ENCODE measurements at regions not wholly inside any gene's neighbourhood (a gene's known extent, or its start where the extent isn't known, plus 50 kb on each side); places are given as distances from the start of the nearest gene placed in this dataset.
"Not testable (repeated sequence)": the region's sequence is repeated elsewhere in the genome, so short reads cannot be mapped to it uniquely, and the experiment has no call there.

DNA sequence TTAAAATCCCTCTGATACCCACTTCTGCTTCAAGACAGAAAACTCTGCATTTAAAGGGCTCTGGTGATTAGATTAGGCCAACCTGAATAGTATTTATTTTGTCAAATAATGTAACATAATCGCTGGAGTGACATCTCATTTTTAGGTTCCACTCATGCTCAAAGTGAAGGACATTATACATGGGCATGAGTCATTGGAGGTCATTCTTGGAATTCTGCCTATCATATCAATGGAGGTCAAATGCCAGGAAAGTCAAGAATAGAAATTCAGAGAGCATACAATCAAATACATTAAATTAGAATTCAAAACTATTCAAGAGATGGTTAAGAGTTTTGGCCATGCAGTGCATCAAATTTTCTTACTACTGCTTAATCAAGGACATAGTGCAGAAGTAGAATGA lies 50.8 kb upstream of the PRSS1 start:
- no peak for DNase-seq

DNA sequence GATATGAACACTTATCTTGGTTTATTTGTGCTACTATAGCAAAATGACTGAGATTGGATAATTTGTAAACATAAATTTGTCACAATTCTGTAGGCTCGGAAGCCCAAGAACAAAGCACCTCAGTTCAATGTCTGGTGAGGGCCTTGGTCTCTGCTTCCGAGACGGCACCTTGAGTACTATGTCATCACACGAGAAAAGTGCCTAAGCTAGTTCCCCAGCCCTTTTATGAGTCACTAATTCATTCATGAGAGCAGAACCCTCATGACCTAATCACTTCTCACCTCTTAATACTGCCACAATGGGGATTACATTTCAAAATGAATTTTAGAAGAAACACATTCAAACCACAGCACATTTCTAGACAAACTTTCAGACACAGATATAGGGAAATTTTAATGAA lies 52.0 kb upstream of the PRSS1 start:
- no peak for DNase-seq

DNA sequence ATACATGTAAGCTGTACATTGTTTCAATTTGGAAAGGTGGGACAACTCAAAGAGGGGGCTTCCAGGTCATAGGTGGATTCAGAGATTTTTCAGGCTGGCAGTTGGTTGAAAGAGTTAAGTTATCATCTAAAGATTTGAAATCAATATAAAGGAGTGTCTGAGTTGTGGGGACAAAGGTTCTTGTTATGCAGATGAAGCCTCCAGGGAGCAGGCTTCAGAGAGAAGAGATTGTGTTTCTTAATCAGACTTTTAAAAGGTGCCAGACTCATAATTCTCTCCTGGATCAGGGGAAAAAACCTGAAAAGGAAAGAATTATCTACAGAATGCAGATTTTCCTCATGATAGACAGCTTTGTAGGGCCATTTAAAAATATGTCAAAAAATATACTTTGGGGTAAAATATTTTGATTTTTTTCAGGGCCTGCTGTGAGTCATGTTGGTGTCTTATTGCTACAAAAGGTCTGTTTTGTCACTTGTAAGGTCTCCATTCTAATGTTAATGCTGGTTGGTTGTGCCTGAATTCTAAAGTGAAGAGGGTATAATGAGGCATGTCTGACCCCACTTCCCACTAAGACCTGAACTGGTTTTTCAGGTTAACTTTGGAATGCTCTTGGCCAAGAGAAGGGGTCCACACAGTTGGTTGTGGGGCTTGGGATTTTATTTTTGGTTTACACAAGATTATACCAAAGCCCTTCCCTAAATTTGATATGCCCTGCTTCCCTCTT lies 52.7 kb upstream of the PRSS1 start:
- no peak for DNase-seq

DNA sequence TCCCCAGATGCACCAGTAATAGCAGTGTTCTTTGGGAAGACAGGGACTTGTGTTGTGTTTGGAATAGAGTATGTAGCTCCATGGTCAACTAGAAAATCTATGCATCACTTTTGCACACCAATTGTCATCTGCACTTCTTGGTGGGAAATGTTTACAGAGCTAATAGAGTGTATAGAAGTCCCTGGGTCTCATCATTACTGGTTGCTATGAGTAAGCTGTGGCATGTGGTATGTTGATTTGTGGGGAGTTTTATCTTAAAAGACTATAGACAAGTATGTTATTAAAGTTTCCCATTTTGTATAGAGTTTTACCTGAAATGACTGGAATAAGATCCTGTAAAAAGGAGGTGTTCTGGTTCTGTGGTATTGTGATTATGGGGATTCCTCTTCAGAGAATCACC lies 55.4 kb upstream of the PRSS1 start:
- no peak for DNase-seq

DNA sequence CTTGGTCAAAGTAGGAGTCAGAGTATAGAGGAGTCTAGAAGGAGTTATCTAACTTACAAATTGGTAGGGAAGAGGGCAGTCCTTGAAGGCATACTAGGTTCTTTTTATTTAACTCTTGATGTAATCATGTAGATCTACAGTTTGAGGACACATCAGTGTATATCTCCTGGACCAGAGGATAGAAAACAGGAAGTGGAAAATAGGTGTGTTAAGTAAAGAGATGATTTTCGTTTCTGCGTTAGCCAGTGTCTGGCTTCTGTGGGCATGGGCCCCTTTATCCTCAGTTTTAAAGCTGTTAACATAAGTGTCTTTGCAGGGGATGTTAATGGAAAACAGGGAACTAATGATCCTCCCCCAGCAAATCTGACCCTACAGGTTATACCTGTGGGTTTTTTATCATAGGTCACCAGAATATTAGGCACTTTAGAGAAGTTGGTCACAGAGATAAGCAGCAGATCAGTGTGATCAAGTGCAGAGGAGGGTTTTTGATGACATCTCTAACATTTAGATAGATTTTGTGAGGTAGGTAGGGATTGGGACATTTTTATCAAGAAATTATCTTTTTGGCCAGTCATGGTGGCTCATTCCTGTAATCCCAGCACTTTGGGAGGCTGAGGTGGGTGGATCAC lies 58.6 kb upstream of the PRSS1 start:
- DNase-seq, result no peak

DNA sequence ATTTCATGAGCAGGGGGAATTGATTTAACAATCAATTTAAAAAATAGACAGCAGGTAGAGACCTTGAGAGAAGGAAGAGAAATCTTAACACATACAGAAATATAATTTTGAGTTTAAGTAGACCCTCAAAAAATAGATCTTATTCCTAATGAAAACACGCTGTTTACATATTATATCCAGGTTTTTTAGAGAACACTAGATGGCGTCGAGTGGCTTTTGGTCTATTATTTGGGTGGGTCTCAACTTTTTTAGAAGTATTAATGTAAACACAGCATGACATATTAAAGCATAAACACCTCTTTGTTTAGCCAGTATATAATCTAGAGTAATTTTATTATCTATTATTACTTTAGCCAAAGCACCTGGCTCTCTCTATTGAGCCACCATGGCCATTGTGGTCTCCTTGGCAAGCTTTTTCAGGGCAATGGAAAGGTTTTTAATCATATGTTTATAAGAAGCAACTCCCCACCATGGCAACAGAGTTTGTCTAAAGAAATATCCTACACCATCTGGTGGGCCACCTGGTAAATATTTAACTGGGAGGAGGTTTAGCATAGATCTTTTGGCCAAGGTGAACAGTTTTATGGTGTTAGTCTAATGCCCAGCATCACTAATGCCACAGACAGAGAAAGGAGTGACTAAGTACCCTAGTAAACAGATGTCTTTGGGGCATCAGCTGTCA lies 59.7 kb upstream of the PRSS1 start:
- DNase-seq, result no peak

DNA sequence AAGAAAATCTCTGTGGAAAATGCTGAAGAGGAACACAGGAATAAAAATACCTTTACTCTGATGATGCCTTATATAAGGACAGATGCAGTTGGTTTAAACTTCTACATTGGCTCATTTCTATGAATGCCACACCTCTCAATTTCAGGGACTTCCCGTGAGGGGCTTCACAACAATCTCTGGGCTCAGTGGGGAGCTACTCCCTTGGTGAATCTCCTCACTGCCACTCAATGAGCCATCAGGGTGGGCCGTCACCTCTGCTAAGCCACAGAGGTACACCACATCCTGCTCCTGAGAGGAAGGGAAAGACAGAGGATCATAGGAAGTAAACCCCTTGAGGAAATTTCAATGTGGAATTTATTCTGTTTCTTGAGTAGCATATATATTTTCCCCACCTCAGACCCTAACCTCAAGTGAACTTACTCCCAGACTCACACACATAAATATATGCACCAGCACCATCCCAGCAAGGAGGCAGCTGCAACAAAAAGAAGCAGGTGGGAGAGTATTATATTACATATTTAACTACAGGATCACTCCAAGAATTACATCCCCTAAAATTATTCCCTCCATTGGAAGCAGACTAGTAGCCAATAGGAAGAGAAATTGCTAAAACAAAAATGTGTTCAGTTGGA lies 63.3 kb upstream of the PRSS1 start:
- DNase-seq, result no peak

DNA sequence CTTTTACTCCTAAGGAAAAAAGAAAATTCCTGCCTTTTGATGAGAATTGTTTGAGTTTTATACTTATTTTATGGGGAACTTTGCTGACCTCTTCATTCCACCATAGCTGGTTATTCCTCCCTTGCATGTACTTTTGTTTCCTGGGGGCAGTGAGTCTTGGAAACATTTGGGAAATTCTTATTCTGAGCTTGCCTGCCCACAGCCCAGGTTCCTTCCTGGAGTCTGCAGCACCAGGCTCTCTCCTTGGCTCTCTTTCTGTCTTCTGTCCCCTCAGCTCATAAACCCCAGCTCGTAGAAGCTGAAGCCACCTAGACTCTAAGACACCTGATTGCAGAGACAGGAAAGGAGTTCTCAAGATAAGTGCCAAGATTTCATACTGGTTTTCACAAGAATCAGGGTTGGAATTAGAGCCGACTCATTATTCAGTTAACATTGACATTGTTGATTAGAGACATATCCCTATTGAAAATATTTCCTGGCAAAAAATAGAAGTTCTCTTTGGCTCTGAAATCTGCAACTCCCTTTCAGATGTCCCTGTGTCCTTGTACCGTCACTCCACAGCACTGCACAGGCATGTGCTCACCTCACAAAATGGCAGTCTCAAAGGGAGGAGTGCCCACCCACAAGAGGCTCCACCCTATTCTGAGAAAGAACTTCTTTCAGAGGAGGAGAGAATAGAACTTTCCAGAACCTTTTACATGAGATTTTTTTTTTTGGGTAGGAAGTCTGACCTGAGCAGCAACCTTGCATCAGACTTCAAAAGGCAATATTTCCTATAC lies 67.8 kb upstream of the PRSS1 start:
- no peak for DNase-seq

DNA sequence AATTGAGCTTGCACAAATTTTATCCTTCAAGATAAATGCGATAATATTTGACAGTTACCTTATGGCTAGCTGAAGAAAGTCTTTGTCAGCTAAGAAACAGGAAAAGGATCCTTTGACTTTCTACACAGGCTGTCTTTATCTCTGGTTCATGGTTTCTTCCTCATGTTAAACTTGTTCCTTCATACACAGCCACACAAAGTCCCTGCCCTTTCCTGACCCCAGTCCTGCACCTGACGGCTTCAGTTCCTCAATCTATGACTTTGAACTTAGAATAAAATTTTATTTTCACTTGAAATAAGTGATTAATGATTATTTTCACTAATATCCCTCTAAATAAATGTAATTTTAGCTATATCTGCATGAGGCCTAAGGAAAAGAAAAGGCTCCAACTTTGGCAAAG lies 77.8 kb upstream of the PRSS1 start:
- DNase-seq, result no peak

DNA sequence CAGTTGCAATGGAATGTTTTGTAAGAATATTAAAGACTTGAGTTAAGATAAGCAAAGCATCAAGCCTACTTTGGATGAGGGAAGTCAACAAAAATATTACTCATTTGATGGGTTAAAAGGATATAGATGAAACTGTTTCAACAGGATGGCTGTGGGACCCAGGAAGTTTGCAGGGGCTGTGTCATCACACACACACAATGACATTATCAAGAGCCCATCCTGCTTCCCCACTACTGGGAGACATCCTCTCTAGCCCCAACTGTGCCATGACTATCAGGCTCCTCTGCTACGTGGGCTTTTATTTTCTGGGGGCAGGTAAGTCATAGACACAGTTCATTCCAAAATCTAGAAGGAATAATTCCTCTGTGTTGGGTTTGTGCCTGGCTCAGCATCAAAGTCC lies 78.8 kb upstream of the PRSS1 start:
- DNase-seq, result no peak

DNA sequence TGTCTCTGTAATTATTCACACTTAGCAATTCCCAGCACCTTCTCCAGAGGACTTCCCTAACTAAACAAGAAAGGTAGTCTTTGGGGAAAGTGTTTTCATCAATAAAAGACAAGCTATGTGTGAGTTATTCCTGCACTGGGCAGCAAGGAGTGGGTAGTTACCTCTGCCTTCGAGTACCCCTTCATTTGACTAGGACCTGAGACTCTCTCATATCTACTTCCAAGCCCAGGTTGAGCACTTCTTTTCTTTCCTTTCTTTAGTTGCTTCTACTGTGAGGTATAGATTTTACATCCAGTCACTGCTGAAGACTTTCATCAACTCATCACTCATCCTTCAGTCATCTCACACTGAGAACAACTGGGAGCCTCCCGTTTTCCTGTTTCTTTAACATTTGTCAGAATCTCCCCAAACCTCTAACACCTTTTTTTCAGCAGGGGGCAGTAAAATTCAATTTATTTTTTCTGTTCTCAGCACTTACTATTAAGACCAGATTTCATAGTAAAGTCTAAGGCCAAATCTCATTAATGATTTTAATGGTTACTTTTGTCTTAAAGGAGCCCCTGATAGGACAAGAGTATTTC lies 80.1 kb upstream of the PRSS1 start:
- DNase-seq, result no peak

DNA sequence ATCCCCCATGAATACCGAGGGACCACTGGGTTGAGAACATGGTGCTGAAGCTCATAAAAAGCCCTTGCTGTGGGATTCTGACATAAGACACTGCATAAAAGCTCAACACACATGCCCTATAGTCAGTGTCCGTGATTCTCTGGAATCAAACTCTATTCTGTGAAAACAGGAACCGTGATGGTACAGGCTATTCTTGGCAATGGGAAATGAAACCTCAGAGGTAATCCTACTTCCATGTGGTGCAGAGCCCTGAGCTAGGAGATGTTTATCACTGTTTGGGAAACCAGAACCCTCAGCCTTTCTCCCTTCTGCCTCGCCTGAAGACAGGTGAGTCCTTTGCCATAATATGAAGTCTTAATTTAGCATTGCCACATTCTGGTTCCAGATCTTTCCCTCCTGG lies 80.8 kb upstream of the PRSS1 start:
- no peak for DNase-seq

DNA sequence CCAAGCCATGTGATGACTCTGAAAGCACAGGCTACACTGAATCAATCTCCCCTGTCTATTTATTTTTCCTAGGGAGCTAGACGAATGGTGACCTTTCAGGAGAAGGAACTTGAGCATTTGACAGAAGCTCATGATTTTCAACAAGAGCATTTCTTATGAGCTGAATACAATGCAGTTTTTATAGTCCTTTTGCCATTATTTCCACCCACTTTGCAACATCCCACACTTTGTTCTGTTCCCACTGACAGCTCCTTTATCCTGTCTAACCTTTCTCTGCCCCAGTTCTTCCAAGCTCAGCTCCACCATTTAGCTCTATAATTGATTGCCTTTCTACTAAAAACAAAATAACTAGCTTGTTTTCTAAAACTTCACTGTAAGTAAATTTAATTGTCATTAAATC lies 91.9 kb upstream of the PRSS1 start:
- no peak for DNase-seq

DNA sequence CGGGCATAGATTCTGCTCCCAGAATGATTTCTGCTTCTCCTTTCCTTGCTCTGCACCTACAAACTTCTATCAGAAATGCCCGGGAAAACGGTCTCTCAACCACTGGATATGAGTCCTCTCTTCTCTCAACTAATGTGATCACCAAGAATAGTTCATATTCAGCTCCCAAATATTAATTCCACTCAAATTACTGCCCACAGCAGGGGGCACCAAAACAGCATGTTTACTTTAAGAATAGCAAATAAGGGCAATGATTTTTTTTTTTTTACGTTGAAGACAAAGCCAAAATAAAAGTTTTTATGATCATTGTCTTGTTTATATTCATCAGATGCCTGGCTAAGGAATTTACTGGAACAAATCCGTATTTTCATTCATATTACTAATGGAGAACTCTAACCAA lies 94.9 kb upstream of the PRSS1 start:
- DNase-seq, result no peak

DNA sequence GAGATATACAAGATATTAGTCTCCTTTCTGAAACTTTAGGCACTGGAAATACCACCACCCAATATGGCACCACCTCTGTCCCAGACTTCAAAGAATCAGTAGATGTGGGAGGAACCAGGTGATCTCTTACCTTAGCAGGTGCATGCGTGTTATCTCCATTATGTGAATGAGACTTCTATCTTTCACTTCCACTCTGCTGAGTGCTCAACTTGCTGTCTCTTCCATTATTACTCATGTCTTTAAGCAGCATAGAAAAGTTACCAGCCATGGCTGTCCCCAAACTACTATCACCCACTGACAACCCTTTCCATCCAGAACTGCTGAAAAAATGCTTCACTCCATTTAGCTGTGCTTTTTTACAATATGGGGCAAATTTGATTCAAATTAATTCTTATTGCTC lies 101.5 kb upstream of the PRSS1 start:
- DNase-seq, result no peak

DNA sequence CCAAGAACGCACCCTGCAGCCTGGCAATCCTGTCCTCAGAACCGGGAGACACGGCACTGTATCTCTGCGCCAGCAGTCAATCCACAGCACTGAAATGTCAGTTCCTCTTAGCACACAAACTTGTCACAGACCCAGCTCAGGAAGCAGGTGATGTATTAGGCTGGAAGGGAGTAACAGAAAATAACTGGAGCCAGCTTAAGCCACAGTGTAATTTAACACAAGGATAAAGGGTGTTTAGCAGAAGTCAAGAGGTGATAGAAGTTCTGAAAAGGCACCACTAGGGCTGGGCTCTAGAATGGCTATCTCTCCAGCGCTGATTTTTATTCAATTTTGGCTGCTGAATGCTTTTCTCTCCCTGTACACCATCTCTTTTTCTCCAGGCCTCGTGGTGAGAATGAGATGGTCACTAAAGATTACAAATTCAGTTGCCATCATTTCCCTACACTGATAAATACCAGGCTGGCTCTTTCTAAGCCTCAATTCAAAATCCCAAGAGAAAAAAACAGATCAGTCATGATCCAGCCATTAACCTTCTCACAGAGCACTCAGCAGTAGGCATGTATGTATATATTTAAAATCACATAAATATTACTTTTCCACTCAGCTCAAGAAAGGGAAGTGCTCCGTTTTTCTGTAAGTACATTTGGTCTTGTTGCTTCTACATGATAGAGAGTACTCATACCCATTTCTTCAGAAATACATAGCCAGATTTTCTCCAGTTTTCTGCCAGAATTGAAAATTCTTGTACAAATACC lies 102.7 kb upstream of the PRSS1 start:
- DNase-seq, result no peak

DNA sequence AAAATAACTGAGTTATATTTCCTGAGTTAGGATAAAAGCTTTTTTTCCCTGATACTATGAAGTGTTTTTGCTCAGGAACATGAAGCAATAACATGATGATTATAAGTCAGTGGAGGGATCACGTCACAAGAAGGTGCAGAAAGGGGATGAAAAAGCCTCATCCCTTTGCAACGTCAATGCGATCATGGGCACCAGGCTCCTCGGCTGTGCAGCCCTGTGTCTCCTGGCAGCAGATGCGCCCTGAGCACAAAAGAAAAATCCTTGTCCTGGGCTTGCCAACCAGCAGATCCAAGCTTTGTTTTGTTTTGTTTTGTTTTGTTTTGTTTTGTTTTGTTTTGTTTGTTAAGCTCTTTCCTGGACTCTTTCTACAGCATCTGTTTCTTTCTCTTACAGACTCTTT lies 103.5 kb upstream of the PRSS1 start:
- DNase-seq, result no peak

DNA sequence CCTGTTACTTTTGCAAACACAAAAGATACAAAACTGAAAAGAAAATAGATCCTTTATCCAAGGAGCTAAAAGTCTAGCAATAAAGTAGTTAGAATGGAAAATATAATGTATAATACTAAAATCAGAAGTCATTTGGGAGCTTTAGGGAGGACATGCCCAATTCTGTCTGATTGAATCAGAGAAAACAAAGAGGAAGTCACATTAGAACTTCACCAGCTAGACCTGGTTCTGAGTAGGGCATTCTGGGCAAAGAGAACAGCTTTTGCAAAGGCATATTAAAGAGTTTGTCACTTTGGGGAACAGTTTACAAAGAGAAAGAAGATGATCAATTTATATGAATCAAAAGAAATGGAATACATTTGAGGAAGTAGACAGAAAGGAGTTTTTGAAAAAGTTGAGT lies 107.0 kb upstream of the PRSS1 start:
- DNase-seq, result no peak

DNA sequence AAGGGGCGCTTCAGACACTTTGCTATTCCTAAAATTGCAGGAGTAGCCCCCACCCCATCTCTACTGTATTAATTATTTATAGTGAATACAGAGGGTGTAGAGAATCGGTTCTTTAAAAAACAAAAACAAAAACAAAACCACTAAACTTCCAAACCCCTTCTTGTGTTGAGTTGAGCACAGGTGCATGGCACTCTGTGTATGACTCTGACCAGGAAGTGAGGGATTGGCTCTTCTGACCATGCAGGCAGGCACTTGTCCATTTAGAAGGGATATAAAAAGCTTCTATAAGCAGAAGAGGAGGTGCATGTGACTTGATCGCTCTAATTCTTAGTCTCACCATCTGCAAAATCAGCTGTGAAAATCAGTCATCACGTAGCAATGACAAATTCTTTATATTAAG lies 108.0 kb upstream of the PRSS1 start:
- not testable (repeated sequence) for DNase-seq

DNA sequence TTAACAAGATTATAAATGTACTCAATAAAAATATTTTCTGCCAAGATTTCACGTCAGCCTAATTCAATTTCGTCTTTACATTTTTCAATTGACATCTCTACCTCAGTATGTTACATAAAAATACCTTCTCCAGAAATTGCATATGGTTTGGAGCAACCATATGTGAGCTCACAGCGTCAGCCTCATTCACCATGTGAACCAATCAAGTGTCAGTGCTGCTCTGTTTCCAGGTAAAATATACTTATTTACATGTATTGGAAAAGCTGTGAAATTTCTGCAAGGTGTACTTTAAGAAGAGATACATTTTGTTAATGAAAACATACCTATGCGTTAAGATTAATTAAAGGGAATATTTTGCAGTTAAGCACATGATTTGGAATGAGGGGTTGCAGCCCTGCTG lies 110.7 kb upstream of the PRSS1 start:
- no peak for DNase-seq

DNA sequence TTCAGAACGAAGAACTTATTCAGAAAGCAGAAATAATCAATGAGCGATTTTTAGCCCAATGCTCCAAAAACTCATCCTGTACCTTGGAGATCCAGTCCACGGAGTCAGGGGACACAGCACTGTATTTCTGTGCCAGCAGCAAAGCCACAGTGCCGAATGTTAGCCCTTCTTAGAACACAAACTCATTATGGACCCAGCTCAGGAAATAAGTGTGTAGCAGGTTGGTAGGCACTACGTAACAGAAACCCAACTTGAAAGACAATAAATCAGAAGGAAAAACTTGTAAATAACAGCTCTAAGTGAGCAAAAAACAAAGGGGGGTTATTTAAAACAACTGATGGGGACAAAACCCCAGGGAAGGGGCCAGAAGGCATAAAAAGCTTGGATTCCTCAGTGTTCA lies 112.0 kb upstream of the PRSS1 start:
- DNase-seq, result no peak

DNA sequence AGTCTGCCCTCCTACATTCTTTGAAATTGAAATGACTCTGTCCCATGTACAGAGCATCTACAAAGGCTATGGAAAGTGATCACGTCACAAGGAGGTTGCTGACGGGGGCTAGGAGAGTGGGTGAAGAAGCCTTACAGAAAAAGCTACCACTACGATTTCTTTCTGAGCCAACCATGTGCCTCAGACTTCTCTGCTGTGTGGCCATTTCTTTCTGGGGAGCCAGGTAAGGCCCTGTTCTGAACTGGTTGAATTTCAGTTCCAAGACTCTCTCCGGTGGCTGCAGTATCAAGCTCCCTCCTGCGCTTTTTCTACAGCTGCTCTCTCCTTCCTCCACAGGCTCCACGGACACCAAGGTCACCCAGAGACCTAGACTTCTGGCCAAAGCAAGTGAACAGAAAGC lies 112.5 kb upstream of the PRSS1 start:
- no peak for DNase-seq

All from NCI-H1694 treated with DMSO at 0.1 percent for 48 hours (cell line).